Fibroblast of lung (primary cell): ENCODE measurements at regions not wholly inside any gene's neighbourhood (a gene's known extent, or its start where the extent isn't known, plus 50 kb on each side); places are given as distances from the start of the nearest gene placed in this dataset.

ENCODE experiments used
- CTCF ChIP-seq, 2 donors: IDR thresholded peaks in 1 of 2; conservative IDR thresholded peaks in 1 of 2; 1 replicate in 1 of 2; 2 replicates in 1 of 2; pipeline ENCODE4 v1.5.1; 2011 to 2012; ENCODE audit warnings: low read length in 2 of 2, control low read depth in 1 of 2, inconsistent platforms in 1 of 2, low read depth in 1 of 2, mild to moderate bottlenecking in 1 of 2
- EZH2 ChIP-seq: IDR thresholded peaks from 2 replicates; pipeline ENCODE4 v1.5.1; 2012; ENCODE audit warnings: low read length, control low read depth, mild to moderate bottlenecking; ENCODE audit errors: missing control alignments

DNA sequence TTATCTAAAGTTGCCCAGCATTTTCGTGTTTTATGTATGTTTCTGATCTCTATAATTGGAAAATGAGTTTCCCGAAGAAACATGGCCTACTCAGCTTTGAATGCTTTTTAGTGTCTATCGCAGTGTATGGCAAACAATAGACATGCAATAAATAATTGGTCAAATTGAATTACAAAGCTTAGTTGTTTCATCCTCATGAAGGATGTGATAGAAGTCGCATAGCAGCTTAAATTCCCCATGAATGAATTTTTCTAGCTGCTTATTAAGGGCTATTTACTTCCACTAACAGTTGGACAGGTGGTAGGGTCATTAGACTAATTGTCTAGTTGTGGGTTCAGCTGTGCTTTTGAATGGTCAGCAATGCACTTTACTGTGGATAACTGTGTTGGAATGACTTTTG, 467.3 kb upstream of the MBL2 start:
- TF ChIP-seq EZH2 = no peak
- no peak for TF ChIP-seq CTCF (conservative IDR thresholded peaks at IDR 0.05 in 1 of 2, IDR thresholded peaks at IDR 0.05 in 1 of 2; ENCODE audit: low read depth in 1 of 2, low read length in 2 of 2)
